ENCODE measurements at regions not wholly inside any gene's neighbourhood (a gene's known extent, or its start where the extent isn't known, plus 50 kb on each side); places are given as distances from the start of the nearest gene placed in this dataset.

GRCh38 chr22:22374163-22374562 is 129.6 kb downstream of the VPREB1 start:
- POLR2A ChIA-PET = no interaction called here
- intact Hi-C loops (cut with micrococcal nuclease; ENCODE audit: unreplicated experiment) (no loop called here), in situ Hi-C loops (cut with HindIII; ENCODE audit: extremely low pct_ligation_motif_present, low pct_unique_long_range_greater_than_20kb) (no loop called here)
- Histone ChIP-seq H3K79me2 (ENCODE audit: insufficient read depth, low read length) (no peaks in the 10 kb centered on the region), H4K20me1 (ENCODE audit: insufficient read depth, low read length) (no peaks in the 10 kb centered on the region), H3K4me3 (replicated peaks in 1 of 3; ENCODE audit: insufficient read depth in 1 of 3, low read depth in 2 of 3, low read length in 3 of 3) (no peak overlapping the region), H2AFZ (ENCODE audit: low read length) (no peak overlapping the region), H3K27me3 (ENCODE audit: control insufficient read depth in 1 of 2, insufficient read depth in 2 of 2, low read length in 2 of 2) (peaks cover 0 to 23% of the 10 kb centered on the region in 2 experiments; a peak in 3 of 5 replicates), H3K4me2 (ENCODE audit: low read depth, low read length) (no peak overlapping the region), H3K27ac (ENCODE audit: extremely low read length, insufficient read depth, low read length) (no peak overlapping the region), H3K9me3 (ENCODE audit: low read length) (no peaks in the 10 kb centered on the region), H3K9ac (ENCODE audit: insufficient read depth, low read depth, low read length) (no peak overlapping the region), H3K4me1 (ENCODE audit: insufficient read depth, low read length) (no peaks in the 10 kb centered on the region), H3K36me3 (replicated peaks in 1 of 2; ENCODE audit: control insufficient read depth in 1 of 2, insufficient read depth in 2 of 2, low read length in 2 of 2) (no peaks in the 10 kb centered on the region)
- TF ChIP-seq CEBPB (IDR thresholded peaks at IDR 0.05; ENCODE audit: borderline replicate concordance, low read depth, low read length) (0 out of 2 replicates have a peak, but pooled peaks have one; percentile 4), HOXA3 (CRISPR knock-in tag; IDR thresholded peaks at IDR 0.05) (no peak)
- no peak for FAIRE-seq
- 46% methylated on average over 2 of the region's 2 CpGs for WGBS (ENCODE audit: low lambda C conversion rate)
- BruUV-seq (replicated peaks) = no TSS peak
- no peak for DNase-seq (ENCODE audit: low spot score)
- no peak for ATAC-seq
- CTCF ChIA-PET (ENCODE audit: low intra/inter-chr PET ratio, low total read pairs) = no interaction called here

GRCh38 chr22:22374579-22374978 is 130.0 kb downstream of the VPREB1 start:
- no peak overlapping the region for H3K9ac ChIP-seq (ENCODE audit: insufficient read depth, low read depth, low read length)
- BruUV-seq (replicated peaks) = no TSS peak
- H3K4me2 ChIP-seq (ENCODE audit: low read depth, low read length) = no peak overlapping the region
- in situ Hi-C loops (cut with HindIII; ENCODE audit: extremely low pct_ligation_motif_present, low pct_unique_long_range_greater_than_20kb) = no loop called here
- peaks cover 0 to 23% of the 10 kb centered on the region in 2 experiments; a peak in 3 of 5 replicates for H3K27me3 ChIP-seq (ENCODE audit: control insufficient read depth in 1 of 2, insufficient read depth in 2 of 2, low read length in 2 of 2)
- ATAC-seq = no peak
- no peaks in the 10 kb centered on the region for H3K79me2 ChIP-seq (ENCODE audit: insufficient read depth, low read length)
- POLR2A ChIA-PET = no interaction called here
- H3K36me3 ChIP-seq (replicated peaks in 1 of 2; ENCODE audit: control insufficient read depth in 1 of 2, insufficient read depth in 2 of 2, low read length in 2 of 2) = no peaks in the 10 kb centered on the region
- no peaks in the 10 kb centered on the region for H4K20me1 ChIP-seq (ENCODE audit: insufficient read depth, low read length)
- DNase-seq (ENCODE audit: low spot score) = no peak
- intact Hi-C loops (cut with micrococcal nuclease; ENCODE audit: unreplicated experiment) = no loop called here
- CTCF ChIA-PET (ENCODE audit: low intra/inter-chr PET ratio, low total read pairs) = no interaction called here
- H3K4me1 ChIP-seq (ENCODE audit: insufficient read depth, low read length) = no peaks in the 10 kb centered on the region
- no peaks in the 10 kb centered on the region for H3K9me3 ChIP-seq (ENCODE audit: low read length)
- 15% methylated on average over 5 of the region's 5 CpGs for WGBS (ENCODE audit: low lambda C conversion rate)
- H3K27ac ChIP-seq (ENCODE audit: extremely low read length, insufficient read depth, low read length) = no peak overlapping the region
- FAIRE-seq = no peak
- H2AFZ ChIP-seq (ENCODE audit: low read length) = no peak overlapping the region
- no peak overlapping the region for H3K4me3 ChIP-seq (replicated peaks in 1 of 3; ENCODE audit: insufficient read depth in 1 of 3, low read depth in 2 of 3, low read length in 3 of 3)
- TF ChIP-seq U2AF1 (optimal IDR thresholded peaks at IDR 0.05; ENCODE audit: low read depth, low read length) = no peak
- TF ChIP-seq ZSCAN31 (CRISPR knock-in tag; IDR thresholded peaks at IDR 0.05; ENCODE audit: low read depth) = no peak
- no peak for TF ChIP-seq ZNF740 (CRISPR knock-in tag; IDR thresholded peaks at IDR 0.05)
- TF ChIP-seq HMGA1 (CRISPR knock-in tag; conservative IDR thresholded peaks at IDR 0.05) = no peak
- TF ChIP-seq ZNF512B (CRISPR knock-in tag; IDR thresholded peaks at IDR 0.05; ENCODE audit: borderline replicate concordance) = no peak
- no peak for TF ChIP-seq ATF1 (CRISPR knock-in tag; IDR thresholded peaks at IDR 0.05)
- no peak for TF ChIP-seq ZBTB38 (CRISPR knock-in tag; IDR thresholded peaks at IDR 0.05)
- TF ChIP-seq ZNF709 (CRISPR knock-in tag; IDR thresholded peaks at IDR 0.05) = no peak
- TF ChIP-seq ZSCAN30 (CRISPR knock-in tag; IDR thresholded peaks at IDR 0.05) = no peak
- no peak for TF ChIP-seq FUBP1 (CRISPR knock-in tag; IDR thresholded peaks at IDR 0.05; ENCODE audit: borderline replicate concordance)
- no peak for TF ChIP-seq ATM (IDR thresholded peaks at IDR 0.05; ENCODE audit: borderline replicate concordance)
- no peak for TF ChIP-seq SP140L (CRISPR knock-in tag; IDR thresholded peaks at IDR 0.05; ENCODE audit: borderline replicate concordance)
- no peak for TF ChIP-seq ZNF788 (CRISPR knock-in tag; IDR thresholded peaks at IDR 0.05; ENCODE audit: borderline replicate concordance)
- no peak for TF ChIP-seq HNRNPLL (IDR thresholded peaks at IDR 0.05; ENCODE audit: low read depth, low read length, poor library complexity, severe bottlenecking)

Data from HepG2 (cell line).